Testis (tissue), 2 donors: ENCODE measurements at regions not wholly inside any gene's neighbourhood (a gene's known extent, or its start where the extent isn't known, plus 50 kb on each side); places are given as distances from the start of the nearest gene placed in this dataset.

Experiments used
- CTCF ChIP-seq, 3 experiments: fragments of 450-650 bp in 2 of 3; fragments of 200-600 bp in 1 of 3; sonication (generic) in 1 of 3; IDR thresholded peaks; one replicate each; pipeline ENCODE4 v1.5.1; 2016 to 2019; ENCODE audit warnings: antibody characterized with exemption in 3 of 3, mild to moderate bottlenecking in 2 of 3, moderate library complexity in 1 of 3
- POLR2A ChIP-seq: fragments of 450-650 bp; IDR thresholded peaks from one replicate; pipeline ENCODE4 v1.6.1; 2017; ENCODE audit warnings: antibody characterized with exemption, mild to moderate bottlenecking, moderate library complexity

GRCh38 chr3:104631254-104631653 lies 735.5 kb upstream of the ALCAM start:
- TF ChIP-seq CTCF (IDR thresholded peaks at IDR 0.05) (no peak), POLR2A (no peak)
